HL-60 (cell line): ENCODE measurements at regions not wholly inside any gene's neighbourhood (a gene's known extent, or its start where the extent isn't known, plus 50 kb on each side); places are given as distances from the start of the nearest gene placed in this dataset.

Experiments
- GABPA ChIP-seq: IDR thresholded peaks from 2 replicates; pipeline ENCODE4 v1.6.1; 2012; ENCODE audit warnings: low read depth
- TF ChIP-seq, protein P1 (sequence below): IDR thresholded peaks from one replicate; pipeline ENCODE4 v1.5.1; 2011; ENCODE audit warnings: low read length, control low read depth, inconsistent platforms; ENCODE audit not compliant: insufficient read depth

DNA sequence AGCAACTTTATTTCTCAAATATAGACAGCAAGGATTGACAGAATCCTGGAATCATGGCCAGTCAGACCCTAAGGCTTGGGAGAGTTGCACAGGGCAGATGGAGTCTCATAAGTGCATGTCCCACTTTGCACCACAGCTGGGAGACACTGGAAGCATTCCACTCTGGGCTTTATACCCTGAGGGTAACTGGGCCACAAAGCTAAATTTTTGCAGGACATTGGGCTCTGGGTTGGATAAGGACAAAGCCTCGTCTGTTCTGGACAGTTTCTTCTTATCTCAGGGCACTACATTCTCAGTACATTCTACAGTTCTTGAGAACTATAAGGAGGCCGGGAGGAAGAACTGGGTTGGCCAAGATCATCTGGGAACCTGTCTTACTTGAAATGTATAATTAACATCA lies 158.3 kb upstream of the IGFBP3 start:
- TF ChIP-seq, protein P1, sequence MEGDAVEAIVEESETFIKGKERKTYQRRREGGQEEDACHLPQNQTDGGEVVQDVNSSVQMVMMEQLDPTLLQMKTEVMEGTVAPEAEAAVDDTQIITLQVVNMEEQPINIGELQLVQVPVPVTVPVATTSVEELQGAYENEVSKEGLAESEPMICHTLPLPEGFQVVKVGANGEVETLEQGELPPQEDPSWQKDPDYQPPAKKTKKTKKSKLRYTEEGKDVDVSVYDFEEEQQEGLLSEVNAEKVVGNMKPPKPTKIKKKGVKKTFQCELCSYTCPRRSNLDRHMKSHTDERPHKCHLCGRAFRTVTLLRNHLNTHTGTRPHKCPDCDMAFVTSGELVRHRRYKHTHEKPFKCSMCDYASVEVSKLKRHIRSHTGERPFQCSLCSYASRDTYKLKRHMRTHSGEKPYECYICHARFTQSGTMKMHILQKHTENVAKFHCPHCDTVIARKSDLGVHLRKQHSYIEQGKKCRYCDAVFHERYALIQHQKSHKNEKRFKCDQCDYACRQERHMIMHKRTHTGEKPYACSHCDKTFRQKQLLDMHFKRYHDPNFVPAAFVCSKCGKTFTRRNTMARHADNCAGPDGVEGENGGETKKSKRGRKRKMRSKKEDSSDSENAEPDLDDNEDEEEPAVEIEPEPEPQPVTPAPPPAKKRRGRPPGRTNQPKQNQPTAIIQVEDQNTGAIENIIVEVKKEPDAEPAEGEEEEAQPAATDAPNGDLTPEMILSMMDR = no peak
- TF ChIP-seq GABPA = no peak
